Pancreas (tissue), 10 donors: ENCODE measurements at regions not wholly inside any gene's neighbourhood (a gene's known extent, or its start where the extent isn't known, plus 50 kb on each side); places are given as distances from the start of the nearest gene placed in this dataset.

ENCODE experiments used
- ATAC-seq, 4 donors: fragments of 200-7000 bp; cut with Tn5 transposase; one replicate each; pipeline versions ENCODE4 v1.8.0 to v1.9.1; 2020; ENCODE audit warnings: mild to moderate bottlenecking in 4 of 4, moderate library complexity in 4 of 4
- DNase-seq, 6 donors: peaks; one replicate each; pipeline ENCODE4 v3.0.0-alpha.2; 2020
- FAIRE-seq: peaks from 2 replicates; lab custom pipeline; 2012; peaks lifted over from hg19 to GRCh38; lab: Jason Lieb, UNC
- H3K27ac ChIP-seq, 4 donors: fragments of 200-600 bp; sonication (generic); 1 replicate in 3 of 4; 2 replicates in 1 of 4; pipeline versions ENCODE4 v1.5.0 to v1.8.0; 2020
- H3K27me3 ChIP-seq, 4 donors: fragments of 200-600 bp; one replicate each; pipeline ENCODE4 v1.8.0; 2021
- H3K36me3 ChIP-seq, 3 donors: fragments of 200-600 bp; sonication (generic) in 1 of 3; one replicate each; pipeline versions ENCODE4 v1.5.0 to v1.8.0; 2020 to 2021
- H3K4me1 ChIP-seq, 3 donors: fragments of 200-600 bp; one replicate each; pipeline ENCODE4 v1.8.0; 2021
- H3K4me3 ChIP-seq, 4 donors: fragments of 200-600 bp; sonication (generic) in 2 of 4; one replicate each; pipeline versions ENCODE4 v1.5.0 to v1.8.0; 2020 to 2021
- H3K9me3 ChIP-seq, 4 donors: fragments of 200-600 bp; one replicate each; pipeline ENCODE4 v1.8.0; 2021
- CTCF ChIP-seq, 4 donors: fragments of 200-600 bp; sonication (generic) in 3 of 4; IDR thresholded peaks; one replicate each; pipeline versions ENCODE4 v1.5.0 to v1.8.0; 2021; ENCODE audit warnings: antibody characterized with exemption in 4 of 4
- WGBS, 2 donors: extraction: QIAGEN DNeasy Blood & Tissue Kit; methylation state at CpG; one replicate each; pipeline ENCODE4 v1.1.7; 2013; 5-methylcytosine and 5-hydroxymethylcytosine counted together
- intact Hi-C, 3 donors: fragments of 100-400 bp; cut with DNase I; formaldehyde crosslinking; loops; one replicate each; pipeline versions ENCODE4 v1.11.1 to v1.14.2; 2022
- donor health status: healthy with polysubstance abuse.
- donor health status: DM: no; HTN: no; CAD: no; lungs with moderate emphysema.
- donor health status: DM: no; HTN: no; CAD: no.
- donor health status: control.
- donor health status: control.
- donor health status: Bipolar disorder and iron deficiency.
- donor health status: DM: yes; HTN: yes; CAD: no.
- donor health status: DM: no; HTN: no; CAD: no.
- donor health status: DM: no; HTN: no; CAD: no.
- donor health status: DM: yes; HTN: yes; CAD: no.

- Histone ChIP-seq H3K27ac (no peak overlapping the region), H3K4me3 (no peak overlapping the region), H3K4me1 (peaks cover 0 to 7% (median 3%) of the 10 kb centered on the region in 3 donors), H3K27me3 (no peaks in the 10 kb centered on the region), H3K36me3 (no peaks in the 10 kb centered on the region), H3K9me3 (no peaks in the 10 kb centered on the region)
- ATAC-seq (no peak), FAIRE-seq (no peak), DNase-seq (no peak)
- intact Hi-C loops, result no loop called here
- WGBS, 2 donors, result 56 to 81% methylated on average over 2 of the region's 2 CpGs
- TF ChIP-seq CTCF (IDR thresholded peaks at IDR 0.05), result no peak
Measured at GRCh38 chr20:55099251-55099650, 623.9 kb downstream of the DOK5 start.

- FAIRE-seq, result no peak
- intact Hi-C loops, result no loop called here
- Histone ChIP-seq H3K27me3 (no peaks in the 10 kb centered on the region), H3K4me3 (no peak overlapping the region), H3K4me1 (peaks cover 0 to 7% (median 3%) of the 10 kb centered on the region in 3 donors), H3K27ac (no peak overlapping the region), H3K36me3 (no peaks in the 10 kb centered on the region), H3K9me3 (no peaks in the 10 kb centered on the region)
- no peak for TF ChIP-seq CTCF (IDR thresholded peaks at IDR 0.05)
- ATAC-seq, result no peak
- DNase-seq, result no peak
Measured at GRCh38 chr20:55097621-55098020, 622.2 kb downstream of the DOK5 start.

GRCh38 chr20:55095745-55096400 lies 620.5 kb downstream of the DOK5 start:
- Histone ChIP-seq H3K36me3 (no peaks in the 10 kb centered on the region), H3K27me3 (no peaks in the 10 kb centered on the region), H3K4me3 (no peak overlapping the region), H3K27ac (no peak overlapping the region), H3K9me3 (no peaks in the 10 kb centered on the region), H3K4me1 (peaks cover 0 to 7% (median 3%) of the 10 kb centered on the region in 3 donors)
- TF ChIP-seq CTCF (IDR thresholded peaks at IDR 0.05), result no peak
- FAIRE-seq, result no peak
- DNase-seq, result no peak
- peak in 2 of 4 donors; percentile 38 to 49 for ATAC-seq
- 21% methylated on average over 4 of the region's 4 CpGs for WGBS, 2 donors
- intact Hi-C loops, result no loop called here

- no peak for TF ChIP-seq CTCF (IDR thresholded peaks at IDR 0.05)
- no peak overlapping the region for H3K4me3 ChIP-seq
- H3K36me3 ChIP-seq, result no peaks in the 10 kb centered on the region
- WGBS, 2 donors, result 54 to 57% methylated on average over 12 of the region's 12 CpGs
- no peaks in the 10 kb centered on the region for H3K27me3 ChIP-seq
- intact Hi-C loops, result no loop called here
- no peak for FAIRE-seq
- no peak for ATAC-seq
- H3K27ac ChIP-seq, result no peak overlapping the region
- peaks cover 0 to 7% (median 3%) of the 10 kb centered on the region in 3 donors for H3K4me1 ChIP-seq
- no peaks in the 10 kb centered on the region for H3K9me3 ChIP-seq
- no peak for DNase-seq
Measured at GRCh38 chr20:55094353-55094861, 619.0 kb downstream of the DOK5 start.

GRCh38 chr20:55090286-55090685 lies 614.9 kb downstream of the DOK5 start:
- Histone ChIP-seq H3K27me3 (no peaks in the 10 kb centered on the region), H3K4me3 (no peak overlapping the region), H3K36me3 (no peaks in the 10 kb centered on the region), H3K27ac (no peak overlapping the region), H3K9me3 (no peaks in the 10 kb centered on the region), H3K4me1 (no peaks in the 10 kb centered on the region)
- no peak for TF ChIP-seq CTCF (IDR thresholded peaks at IDR 0.05)
- intact Hi-C loops, result no loop called here
- 50 to 59% methylated on average over 4 of the region's 4 CpGs for WGBS, 2 donors
- no peak for ATAC-seq
- FAIRE-seq, result no peak
- no peak for DNase-seq
